ENCODE measurements at regions not wholly inside any gene's neighbourhood (a gene's known extent, or its start where the extent isn't known, plus 50 kb on each side); places are given as distances from the start of the nearest gene placed in this dataset.

DNA sequence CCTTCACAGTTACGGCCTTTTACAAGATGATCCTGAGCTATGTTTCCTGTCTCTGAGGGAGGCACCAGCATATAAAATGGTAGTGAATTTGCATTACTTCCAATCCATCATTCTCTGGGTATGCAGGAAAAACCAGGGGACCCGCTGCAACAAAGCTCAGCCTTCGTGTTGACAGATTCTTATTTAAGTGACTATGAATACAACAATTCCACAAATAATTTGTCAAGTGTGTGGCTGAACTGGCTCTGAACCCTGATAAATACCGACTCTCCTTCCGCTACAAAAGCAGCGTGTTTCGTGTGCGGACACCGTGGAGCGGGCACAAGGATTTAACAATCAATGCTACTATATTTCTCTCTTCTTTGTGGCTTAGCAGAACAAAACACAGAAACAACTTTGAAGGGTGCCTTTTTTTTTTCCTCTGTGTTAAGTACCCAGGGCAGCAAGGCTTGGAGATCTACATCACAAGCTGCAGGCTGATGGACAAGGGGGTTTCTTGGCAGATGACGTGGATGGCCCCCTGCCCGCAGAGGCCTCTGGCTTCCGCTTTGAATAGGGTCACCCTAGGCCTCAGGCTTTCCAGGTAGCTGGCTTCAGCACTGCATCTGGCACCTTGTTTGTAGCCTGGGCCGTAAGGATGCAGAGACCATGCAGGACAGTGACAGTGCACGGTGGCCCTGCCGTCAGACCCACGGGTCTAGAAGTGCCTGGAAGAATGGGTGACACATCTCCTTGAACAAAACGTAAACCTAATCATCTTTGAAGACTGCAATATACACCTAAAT is 280.5 kb upstream of the TSHZ3 start:
- Histone ChIP-seq H3K4me1 (ENCODE audit: control insufficient read depth in 4 of 4, insufficient read depth in 4 of 4, low read length in 3 of 4) (no peaks in the 10 kb centered on the region), H3K9me3 (ENCODE audit: control insufficient read depth in 4 of 4, low read length in 3 of 4) (no peaks in the 10 kb centered on the region), H3K36me3 (ENCODE audit: control insufficient read depth in 4 of 4, insufficient read depth in 3 of 4, low read depth in 1 of 4, low read length in 3 of 4) (no peaks in the 10 kb centered on the region), H3K4me3 (ENCODE audit: low read depth in 1 of 3, low read length in 3 of 3) (no peak overlapping the region), H3K27me3 (ENCODE audit: control insufficient read depth in 4 of 4, insufficient read depth in 4 of 4, low read length in 3 of 4) (peaks cover 0 to 2% (median 0%) of the 10 kb centered on the region in 4 donors), H3K27ac (ENCODE audit: low read depth in 1 of 2, low read length in 2 of 2) (no peak overlapping the region), H3K9ac (ENCODE audit: low read depth in 1 of 2, low read length in 2 of 2) (no peak overlapping the region)
- DNase-seq (ENCODE audit: low spot score): no peak
- TF ChIP-seq NR2F2 (IDR thresholded peaks at IDR 0.05): no peak
- TF ChIP-seq, protein P1, sequence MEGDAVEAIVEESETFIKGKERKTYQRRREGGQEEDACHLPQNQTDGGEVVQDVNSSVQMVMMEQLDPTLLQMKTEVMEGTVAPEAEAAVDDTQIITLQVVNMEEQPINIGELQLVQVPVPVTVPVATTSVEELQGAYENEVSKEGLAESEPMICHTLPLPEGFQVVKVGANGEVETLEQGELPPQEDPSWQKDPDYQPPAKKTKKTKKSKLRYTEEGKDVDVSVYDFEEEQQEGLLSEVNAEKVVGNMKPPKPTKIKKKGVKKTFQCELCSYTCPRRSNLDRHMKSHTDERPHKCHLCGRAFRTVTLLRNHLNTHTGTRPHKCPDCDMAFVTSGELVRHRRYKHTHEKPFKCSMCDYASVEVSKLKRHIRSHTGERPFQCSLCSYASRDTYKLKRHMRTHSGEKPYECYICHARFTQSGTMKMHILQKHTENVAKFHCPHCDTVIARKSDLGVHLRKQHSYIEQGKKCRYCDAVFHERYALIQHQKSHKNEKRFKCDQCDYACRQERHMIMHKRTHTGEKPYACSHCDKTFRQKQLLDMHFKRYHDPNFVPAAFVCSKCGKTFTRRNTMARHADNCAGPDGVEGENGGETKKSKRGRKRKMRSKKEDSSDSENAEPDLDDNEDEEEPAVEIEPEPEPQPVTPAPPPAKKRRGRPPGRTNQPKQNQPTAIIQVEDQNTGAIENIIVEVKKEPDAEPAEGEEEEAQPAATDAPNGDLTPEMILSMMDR (IDR thresholded peaks at IDR 0.05; ENCODE audit: low read depth, low read length, missing input control): no peak
- TF ChIP-seq, protein P2, sequence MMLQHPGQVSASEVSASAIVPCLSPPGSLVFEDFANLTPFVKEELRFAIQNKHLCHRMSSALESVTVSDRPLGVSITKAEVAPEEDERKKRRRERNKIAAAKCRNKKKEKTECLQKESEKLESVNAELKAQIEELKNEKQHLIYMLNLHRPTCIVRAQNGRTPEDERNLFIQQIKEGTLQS (IDR thresholded peaks at IDR 0.05): no peak
- no peak for TF ChIP-seq FOXA2 (IDR thresholded peaks at IDR 0.05)
- TF ChIP-seq RAD21 (IDR thresholded peaks at IDR 0.05): no peak
- TF ChIP-seq HNF4A (conservative IDR thresholded peaks at IDR 0.05): no peak
- TF ChIP-seq JUND (IDR thresholded peaks at IDR 0.05): no peak
- TF ChIP-seq RXRA (IDR thresholded peaks at IDR 0.05): no peak
- no peak for TF ChIP-seq FOXA1 (IDR thresholded peaks at IDR 0.05)
- TF ChIP-seq, protein P3, sequence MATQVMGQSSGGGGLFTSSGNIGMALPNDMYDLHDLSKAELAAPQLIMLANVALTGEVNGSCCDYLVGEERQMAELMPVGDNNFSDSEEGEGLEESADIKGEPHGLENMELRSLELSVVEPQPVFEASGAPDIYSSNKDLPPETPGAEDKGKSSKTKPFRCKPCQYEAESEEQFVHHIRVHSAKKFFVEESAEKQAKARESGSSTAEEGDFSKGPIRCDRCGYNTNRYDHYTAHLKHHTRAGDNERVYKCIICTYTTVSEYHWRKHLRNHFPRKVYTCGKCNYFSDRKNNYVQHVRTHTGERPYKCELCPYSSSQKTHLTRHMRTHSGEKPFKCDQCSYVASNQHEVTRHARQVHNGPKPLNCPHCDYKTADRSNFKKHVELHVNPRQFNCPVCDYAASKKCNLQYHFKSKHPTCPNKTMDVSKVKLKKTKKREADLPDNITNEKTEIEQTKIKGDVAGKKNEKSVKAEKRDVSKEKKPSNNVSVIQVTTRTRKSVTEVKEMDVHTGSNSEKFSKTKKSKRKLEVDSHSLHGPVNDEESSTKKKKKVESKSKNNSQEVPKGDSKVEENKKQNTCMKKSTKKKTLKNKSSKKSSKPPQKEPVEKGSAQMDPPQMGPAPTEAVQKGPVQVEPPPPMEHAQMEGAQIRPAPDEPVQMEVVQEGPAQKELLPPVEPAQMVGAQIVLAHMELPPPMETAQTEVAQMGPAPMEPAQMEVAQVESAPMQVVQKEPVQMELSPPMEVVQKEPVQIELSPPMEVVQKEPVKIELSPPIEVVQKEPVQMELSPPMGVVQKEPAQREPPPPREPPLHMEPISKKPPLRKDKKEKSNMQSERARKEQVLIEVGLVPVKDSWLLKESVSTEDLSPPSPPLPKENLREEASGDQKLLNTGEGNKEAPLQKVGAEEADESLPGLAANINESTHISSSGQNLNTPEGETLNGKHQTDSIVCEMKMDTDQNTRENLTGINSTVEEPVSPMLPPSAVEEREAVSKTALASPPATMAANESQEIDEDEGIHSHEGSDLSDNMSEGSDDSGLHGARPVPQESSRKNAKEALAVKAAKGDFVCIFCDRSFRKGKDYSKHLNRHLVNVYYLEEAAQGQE (IDR thresholded peaks at IDR 0.05): no peak
- 84% methylated on average over 18 of the region's 18 CpGs for WGBS

GRCh38 chr19:31633014-31633413 is 283.8 kb upstream of the TSHZ3 start:
- WGBS: 86% methylated on average over 8 of the region's 8 CpGs
- TF ChIP-seq EGR1 (IDR thresholded peaks at IDR 0.05; ENCODE audit: low read depth in 2 of 2) (no peak), FOXA1 (IDR thresholded peaks at IDR 0.05) (no peak), HNF4A (conservative IDR thresholded peaks at IDR 0.05) (no peak), FOXA2 (IDR thresholded peaks at IDR 0.05) (no peak), HNF4G (IDR thresholded peaks at IDR 0.05) (no peak), GABPA (IDR thresholded peaks at IDR 0.05 in 1 of 2, conservative IDR thresholded peaks at IDR 0.05 in 1 of 2) (no peak), MAX (IDR thresholded peaks at IDR 0.05) (no peak), RAD21 (IDR thresholded peaks at IDR 0.05) (no peak), TAF1 (conservative IDR thresholded peaks at IDR 0.05) (no peak), ZBTB33 (IDR thresholded peaks at IDR 0.05) (no peak), RXRA (IDR thresholded peaks at IDR 0.05) (no peak)
- TF ChIP-seq, protein P2 (IDR thresholded peaks at IDR 0.05): no peak
- TF ChIP-seq, protein P1 (IDR thresholded peaks at IDR 0.05; ENCODE audit: low read depth, low read length, missing input control): no peak

More at GRCh38 chr19:31633014-31633413, 283.8 kb upstream of the TSHZ3 start:
- H3K9ac ChIP-seq (ENCODE audit: low read depth in 1 of 2, low read length in 2 of 2): no peak overlapping the region
- H3K4me1 ChIP-seq (ENCODE audit: control insufficient read depth in 4 of 4, insufficient read depth in 4 of 4, low read length in 3 of 4): no peaks in the 10 kb centered on the region
- no peaks in the 10 kb centered on the region for H3K9me3 ChIP-seq (ENCODE audit: control insufficient read depth in 4 of 4, low read length in 3 of 4)
- H3K36me3 ChIP-seq (ENCODE audit: control insufficient read depth in 4 of 4, insufficient read depth in 3 of 4, low read depth in 1 of 4, low read length in 3 of 4): no peaks in the 10 kb centered on the region
- peaks cover 0 to 2% (median 0%) of the 10 kb centered on the region in 4 donors for H3K27me3 ChIP-seq (ENCODE audit: control insufficient read depth in 4 of 4, insufficient read depth in 4 of 4, low read length in 3 of 4)
- DNase-seq (ENCODE audit: low spot score): no peak
- no peak overlapping the region for H3K27ac ChIP-seq (ENCODE audit: low read depth in 1 of 2, low read length in 2 of 2)
- H3K4me3 ChIP-seq (ENCODE audit: low read depth in 1 of 3, low read length in 3 of 3): no peak overlapping the region
